Mesodermal cell (in vitro differentiated cells): ENCODE measurements at regions not wholly inside any gene's neighbourhood (a gene's known extent, or its start where the extent isn't known, plus 50 kb on each side); places are given as distances from the start of the nearest gene placed in this dataset.

ENCODE experiments used
- H3K27ac ChIP-seq: 2 replicates; pipeline ENCODE4 v1.7.0; 2013; ENCODE audit warnings: mild to moderate bottlenecking, low read depth, low read length, moderate library complexity; ENCODE audit not compliant: severe bottlenecking
- H3K36me3 ChIP-seq: 2 replicates; pipeline ENCODE4 v1.7.1; 2013; ENCODE audit warnings: mild to moderate bottlenecking, low read length, moderate library complexity; ENCODE audit not compliant: control insufficient read depth, insufficient read depth
- H3K4me1 ChIP-seq: one replicate; pipeline ENCODE4 v1.7.1; 2013; ENCODE audit warnings: mild to moderate bottlenecking, low read length; ENCODE audit not compliant: insufficient read depth, control insufficient read depth, poor library complexity, severe bottlenecking
- H3K4me3 ChIP-seq: 2 replicates; pipeline ENCODE4 v1.7.0; 2013; ENCODE audit warnings: low read length, control low read depth, mild to moderate bottlenecking; ENCODE audit not compliant: insufficient read depth, poor library complexity, severe bottlenecking; ENCODE audit errors: extremely low read depth
- H3K9me3 ChIP-seq: 2 replicates; pipeline ENCODE4 v1.7.1; 2013; ENCODE audit warnings: mild to moderate bottlenecking, low read length, moderate library complexity; ENCODE audit not compliant: control insufficient read depth
- WGBS, 2 experiments: methylation state at CpG; one replicate each; pipeline ENCODE4 v1.1.5; 2013; ENCODE audit warnings: missing lambda C conversion rate in 2 of 2; ENCODE audit not compliant: insufficient coverage in 2 of 2; 5-methylcytosine and 5-hydroxymethylcytosine counted together

DNA sequence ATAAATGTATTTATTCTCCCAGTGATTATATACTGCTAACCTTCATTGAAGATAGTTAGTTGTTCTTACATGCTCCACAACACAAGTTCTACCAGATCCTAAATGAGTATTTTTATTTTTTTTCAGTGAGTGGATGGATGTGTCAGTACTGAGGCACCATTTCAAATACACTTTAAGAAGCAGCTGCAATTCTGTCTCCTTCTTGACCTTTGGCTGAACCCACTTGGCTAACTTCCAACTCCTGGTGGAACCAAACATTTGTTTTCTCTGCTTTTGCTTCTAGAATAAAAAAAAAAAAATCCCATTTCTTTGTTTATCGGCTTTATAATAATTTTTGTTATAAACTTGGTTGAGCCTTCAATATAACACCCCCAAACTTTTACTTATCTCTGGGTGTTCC lies 458.3 kb upstream of the MAP3K7 start:
- H3K36me3 ChIP-seq: no peaks in the 10 kb centered on the region
- H3K4me1 ChIP-seq: no peaks in the 10 kb centered on the region
- H3K9me3 ChIP-seq: no peaks in the 10 kb centered on the region
- whole genome bisulfite sequencing, 2 experiments: no CpG with 5 or more reads among the region's 1 CpG
- H3K4me3 ChIP-seq: no peak overlapping the region
- no peak overlapping the region for H3K27ac ChIP-seq

DNA sequence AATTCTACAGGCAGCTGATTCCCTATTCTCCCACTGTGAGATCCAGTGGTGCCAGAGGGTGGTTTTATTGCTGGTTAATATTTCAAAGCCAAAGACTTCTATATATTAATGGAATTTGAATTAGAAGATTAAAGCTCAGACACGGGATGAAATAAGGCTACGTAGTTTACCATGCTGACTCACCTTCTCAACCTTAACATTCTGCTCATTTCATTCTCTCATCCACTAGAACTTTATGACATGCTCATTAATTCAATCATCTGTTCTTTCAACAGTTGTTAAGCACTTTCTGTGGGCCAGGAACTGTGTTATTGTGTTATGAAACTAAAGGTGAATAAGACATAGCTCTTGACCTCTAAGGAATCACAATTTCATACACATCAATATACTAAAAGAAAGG lies 456.9 kb upstream of the MAP3K7 start:
- no peaks in the 10 kb centered on the region for H3K36me3 ChIP-seq
- H3K4me3 ChIP-seq: no peak overlapping the region
- H3K27ac ChIP-seq: no peak overlapping the region
- WGBS, 2 experiments: 100% methylated on average over 1 of the region's 2 CpGs; no CpG with 5 or more reads in 1 of the 2 experiments
- H3K4me1 ChIP-seq: no peaks in the 10 kb centered on the region
- no peaks in the 10 kb centered on the region for H3K9me3 ChIP-seq

DNA sequence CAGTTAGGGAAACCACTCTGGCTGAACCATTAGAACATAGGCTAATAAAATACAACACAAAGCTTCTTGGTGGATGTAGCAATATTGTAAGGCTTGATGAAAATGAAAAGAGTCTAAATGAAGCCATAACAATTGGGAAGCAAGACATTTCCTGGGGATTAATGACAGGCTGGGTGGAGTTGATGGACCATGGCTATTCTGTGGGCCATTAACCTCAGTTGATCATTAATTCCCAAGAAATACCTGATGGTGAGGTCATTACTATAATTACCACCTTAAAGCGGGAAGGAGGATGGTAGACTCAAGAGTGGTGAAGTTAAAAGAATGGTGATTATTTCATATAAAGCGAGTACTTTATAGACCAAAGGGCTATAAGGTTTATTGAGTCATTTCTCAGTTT lies 455.8 kb upstream of the MAP3K7 start:
- WGBS, 2 experiments: 100% methylated on average over 1 of the region's 2 CpGs
- H3K4me1 ChIP-seq: no peaks in the 10 kb centered on the region
- no peaks in the 10 kb centered on the region for H3K9me3 ChIP-seq
- H3K27ac ChIP-seq: no peak overlapping the region
- no peaks in the 10 kb centered on the region for H3K36me3 ChIP-seq
- H3K4me3 ChIP-seq: no peak overlapping the region

DNA sequence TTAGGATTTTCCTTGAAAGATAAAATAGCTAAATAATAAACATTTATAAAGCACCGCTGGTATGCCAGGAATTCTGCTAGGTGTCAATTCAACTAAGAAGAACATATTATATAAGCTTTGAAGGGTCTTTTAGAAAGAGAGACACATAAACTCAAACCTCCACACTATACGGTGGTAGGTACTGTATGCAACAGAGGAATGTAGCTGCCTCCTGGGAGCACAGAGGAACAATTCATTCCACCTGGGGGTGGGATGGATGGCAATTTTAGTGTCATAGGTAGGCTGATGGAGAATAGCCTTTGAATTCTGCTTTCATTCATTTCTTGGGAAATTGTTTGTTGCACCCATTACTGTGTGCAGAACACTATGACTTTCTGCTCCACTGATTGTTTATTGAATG lies 447.1 kb upstream of the MAP3K7 start:
- H3K36me3 ChIP-seq: no peaks in the 10 kb centered on the region
- no CpG with 5 or more reads among the region's 2 CpGs for WGBS, 2 experiments
- H3K4me1 ChIP-seq: no peaks in the 10 kb centered on the region
- H3K9me3 ChIP-seq: no peaks in the 10 kb centered on the region
- no peak overlapping the region for H3K27ac ChIP-seq
- no peak overlapping the region for H3K4me3 ChIP-seq

DNA sequence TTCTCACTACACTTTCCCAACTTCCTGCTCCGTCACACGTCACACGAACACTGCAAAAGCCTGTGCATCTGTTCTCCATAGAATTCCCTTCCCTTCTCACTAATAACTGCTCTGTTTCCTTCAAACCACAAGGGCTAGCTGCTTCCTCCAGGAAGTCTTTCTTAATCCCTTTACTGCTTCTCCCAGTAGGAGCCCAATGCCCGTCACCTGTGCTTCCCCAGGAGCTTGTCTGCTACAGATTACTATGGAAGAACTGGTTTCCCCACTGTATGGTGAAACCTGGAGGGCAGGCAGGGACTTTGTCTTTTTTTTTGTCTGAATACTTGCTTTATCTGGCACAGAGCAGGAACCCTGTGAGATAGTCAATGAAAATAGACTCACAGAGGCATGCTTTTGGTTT lies 444.7 kb upstream of the MAP3K7 start:
- WGBS, 2 experiments: 86 to 90% methylated on average over 3 to 4 of the region's 4 CpGs

DNA sequence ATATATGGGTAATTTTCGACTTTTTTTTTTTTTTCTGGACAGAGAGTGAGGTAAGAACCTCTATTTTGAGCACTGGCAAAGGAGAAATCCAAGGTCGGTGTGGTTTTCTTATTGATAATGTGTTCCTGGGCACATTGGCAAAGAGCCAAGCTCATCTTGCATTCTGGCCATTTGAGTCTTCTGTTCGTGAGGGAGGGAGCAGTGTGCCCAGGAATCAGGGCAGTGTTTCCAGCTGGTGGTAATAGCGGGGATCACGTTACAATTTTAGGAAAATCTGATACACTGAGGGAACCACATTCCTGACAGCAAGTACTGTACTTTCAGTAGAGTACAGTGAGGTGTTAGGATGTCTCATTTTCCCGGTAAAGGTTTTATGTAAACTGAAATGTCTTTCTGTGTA lies 442.3 kb upstream of the MAP3K7 start:
- H3K9me3 ChIP-seq: no peaks in the 10 kb centered on the region
- H3K4me3 ChIP-seq: no peak overlapping the region
- H3K27ac ChIP-seq: no peak overlapping the region
- no peaks in the 10 kb centered on the region for H3K4me1 ChIP-seq
- H3K36me3 ChIP-seq: no peaks in the 10 kb centered on the region
- WGBS, 2 experiments: 67 to 89% methylated on average over 1 to 4 of the region's 6 CpGs

More for the DNA sequence above, 444.7 kb upstream of the MAP3K7 start:
- H3K9me3 ChIP-seq: no peaks in the 10 kb centered on the region
- H3K4me1 ChIP-seq: no peaks in the 10 kb centered on the region
- no peak overlapping the region for H3K4me3 ChIP-seq
- no peaks in the 10 kb centered on the region for H3K36me3 ChIP-seq
- H3K27ac ChIP-seq: no peak overlapping the region

DNA sequence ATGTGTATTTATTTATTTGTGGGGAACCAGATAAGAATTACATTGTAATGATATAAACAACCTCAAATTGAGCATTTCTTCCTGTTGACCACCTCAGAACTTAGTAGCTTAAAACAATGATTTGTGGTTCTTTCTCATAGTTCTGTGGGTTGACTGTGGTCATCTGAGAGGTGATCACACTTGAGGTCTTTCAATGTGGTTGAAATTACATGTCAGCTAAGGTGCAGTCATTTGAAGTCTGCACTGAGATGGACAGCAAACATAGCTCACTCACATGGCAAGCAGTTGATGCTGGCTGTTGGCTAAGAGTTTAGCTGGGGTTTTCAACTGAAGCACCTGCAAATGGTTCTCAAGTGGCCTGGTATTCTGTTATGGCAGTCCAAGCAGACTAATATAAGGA lies 436.7 kb upstream of the MAP3K7 start:
- H3K9me3 ChIP-seq: no peaks in the 10 kb centered on the region
- no peak overlapping the region for H3K4me3 ChIP-seq
- no peaks in the 10 kb centered on the region for H3K36me3 ChIP-seq

DNA sequence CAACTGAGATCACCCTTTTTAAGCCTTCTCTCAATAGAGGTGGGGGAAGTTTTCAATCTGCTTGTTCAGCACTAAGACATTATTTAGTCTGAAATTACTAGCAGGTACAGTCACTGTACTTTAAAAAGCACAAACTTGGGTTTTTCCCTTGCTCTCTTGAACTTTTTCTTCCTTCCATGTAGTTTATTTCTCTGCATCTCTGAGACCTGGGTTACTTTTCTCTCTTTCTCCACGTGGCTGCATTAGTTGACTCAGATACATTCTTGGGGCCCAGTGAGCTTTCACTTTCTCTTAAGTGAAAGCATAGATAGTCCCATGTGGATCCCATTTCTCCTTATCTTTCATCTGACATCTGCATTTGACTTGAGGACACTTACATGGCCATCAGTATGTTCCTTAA lies 433.9 kb upstream of the MAP3K7 start:
- Histone ChIP-seq H3K4me1 (no peaks in the 10 kb centered on the region), H3K36me3 (no peaks in the 10 kb centered on the region), H3K4me3 (no peak overlapping the region), H3K9me3 (no peaks in the 10 kb centered on the region), H3K27ac (no peak overlapping the region)
- WGBS, 2 experiments: 50 to 60% methylated on average over 1 of the region's 1 CpG

More for the DNA sequence above, 436.7 kb upstream of the MAP3K7 start:
- Histone ChIP-seq H3K27ac (no peak overlapping the region), H3K4me1 (no peaks in the 10 kb centered on the region)

DNA sequence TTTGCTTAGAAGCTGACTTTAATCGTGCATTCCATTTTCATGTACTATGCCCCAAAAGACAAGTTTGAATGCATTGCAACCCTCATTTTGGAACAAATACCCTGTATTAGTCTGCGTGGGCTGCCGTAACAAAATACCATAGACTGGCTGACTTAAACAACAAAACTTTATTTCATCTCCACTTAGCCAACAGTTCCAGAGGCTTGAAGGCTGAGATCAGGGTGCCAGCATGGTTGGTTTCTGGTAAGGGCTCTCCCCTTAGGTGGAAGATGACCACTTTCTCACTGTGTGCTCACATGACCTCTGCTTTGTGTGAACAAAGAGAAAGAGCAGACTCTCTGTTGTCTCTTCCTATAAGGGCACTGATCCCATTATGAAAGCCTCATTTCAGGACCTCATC lies 431.7 kb upstream of the MAP3K7 start:
- H3K4me3 ChIP-seq: no peak overlapping the region
- H3K4me1 ChIP-seq: no peaks in the 10 kb centered on the region
- 96 to 100% methylated on average over 3 of the region's 3 CpGs for WGBS, 2 experiments
- H3K9me3 ChIP-seq: no peaks in the 10 kb centered on the region
- no peaks in the 10 kb centered on the region for H3K36me3 ChIP-seq
- H3K27ac ChIP-seq: no peak overlapping the region

DNA sequence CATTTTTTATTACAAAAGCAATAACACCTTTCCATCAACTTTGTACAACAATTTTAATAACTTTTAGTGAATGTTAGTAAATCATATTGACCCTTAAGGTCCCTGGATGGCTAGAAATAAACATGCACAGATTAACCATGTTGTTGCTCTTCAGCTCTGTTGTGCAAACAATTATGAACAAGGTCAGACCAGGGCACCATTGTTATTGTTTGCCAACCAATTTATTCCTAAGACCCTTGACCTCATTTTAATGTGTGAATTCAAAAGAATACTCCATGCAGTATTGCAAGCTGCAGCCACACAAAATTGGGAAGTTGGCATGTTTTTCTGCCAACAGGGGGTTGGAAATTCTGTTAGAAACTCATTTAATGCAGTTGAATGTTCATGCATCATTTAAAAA lies 426.6 kb upstream of the MAP3K7 start:
- H3K27ac ChIP-seq: no peak overlapping the region
- H3K4me1 ChIP-seq: no peaks in the 10 kb centered on the region
- H3K36me3 ChIP-seq: no peaks in the 10 kb centered on the region
- no peaks in the 10 kb centered on the region for H3K9me3 ChIP-seq
- no peak overlapping the region for H3K4me3 ChIP-seq

DNA sequence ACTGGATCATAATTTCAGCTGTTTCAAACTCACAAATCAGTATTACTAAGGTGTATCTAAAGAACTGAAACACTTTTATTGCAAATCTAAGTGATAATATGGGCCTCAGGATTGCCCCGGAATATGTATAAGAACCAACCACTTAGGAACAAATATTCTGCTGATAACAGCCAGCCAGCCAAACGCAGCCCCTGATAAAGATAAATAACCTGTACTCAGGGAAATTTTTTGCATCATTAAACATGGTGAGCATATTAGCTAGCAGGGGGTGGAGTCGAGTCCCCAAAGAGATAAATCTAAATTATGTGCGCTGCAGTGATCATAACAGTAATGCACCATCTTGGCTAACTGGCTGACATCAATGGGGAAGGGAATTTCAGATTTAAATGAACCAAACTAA lies 410.2 kb upstream of the MAP3K7 start:
- WGBS, 2 experiments: 95% methylated on average over 2 of the region's 4 CpGs; no CpG with 5 or more reads in 1 of the 2 experiments
- no peaks in the 10 kb centered on the region for H3K4me1 ChIP-seq
- H3K36me3 ChIP-seq: no peaks in the 10 kb centered on the region
- no peak overlapping the region for H3K27ac ChIP-seq
- no peaks in the 10 kb centered on the region for H3K9me3 ChIP-seq
- no peak overlapping the region for H3K4me3 ChIP-seq

DNA sequence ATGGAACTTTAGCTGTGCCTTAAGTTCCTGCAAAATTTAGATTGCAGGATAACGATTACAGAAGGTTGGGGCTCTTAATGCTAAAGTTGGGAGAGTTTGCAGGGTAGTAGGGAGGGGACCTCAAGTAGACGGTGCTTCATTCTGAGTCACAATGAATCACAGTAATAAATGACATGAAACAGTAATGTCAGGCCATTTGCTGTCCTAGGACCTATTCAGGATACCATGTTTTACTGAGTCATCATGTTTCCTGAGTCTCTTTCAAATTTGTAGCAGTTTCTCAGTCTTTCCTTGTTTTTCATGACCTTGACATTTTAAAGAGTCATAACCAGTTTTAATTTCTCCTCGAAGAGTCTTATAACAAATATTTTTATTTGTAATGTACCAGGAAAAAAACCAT lies 406.9 kb upstream of the MAP3K7 start:
- no peaks in the 10 kb centered on the region for H3K36me3 ChIP-seq
- no peak overlapping the region for H3K27ac ChIP-seq
- no peaks in the 10 kb centered on the region for H3K4me1 ChIP-seq
- no peak overlapping the region for H3K4me3 ChIP-seq
- WGBS, 2 experiments: 44 to 100% methylated on average over 1 of the region's 3 CpGs
- H3K9me3 ChIP-seq: no peaks in the 10 kb centered on the region
